Epithelial cell of proximal tubule (primary cell): ENCODE measurements at regions not wholly inside any gene's neighbourhood (a gene's known extent, or its start where the extent isn't known, plus 50 kb on each side); places are given as distances from the start of the nearest gene placed in this dataset.
"Not testable (repeated sequence)": the region's sequence is repeated elsewhere in the genome, so short reads cannot be mapped to it uniquely, and the experiment has no call there.

ENCODE experiments used
- DNase-seq: peaks from one replicate; pipeline ENCODE4 v3.0.0-alpha.2; 2011; ENCODE audit warnings: low read depth
- H3K4me3 ChIP-seq: 2 replicates; pipeline ENCODE4 v1.5.1; 2011; ENCODE audit warnings: low read depth, mild to moderate bottlenecking, low read length
- CTCF ChIP-seq: conservative IDR thresholded peaks from 2 replicates; pipeline ENCODE4 v1.5.1; 2012; ENCODE audit warnings: low read depth, mild to moderate bottlenecking, low read length

- TF ChIP-seq CTCF: no peak
- DNase-seq: no peak
- H3K4me3 ChIP-seq: no peak overlapping the region
Observed at GRCh38 chr3:89877230-89877629, 769.8 kb downstream of the EPHA3 start.

- H3K4me3 ChIP-seq: no peak overlapping the region
- DNase-seq: no peak
- no peak for TF ChIP-seq CTCF
Observed at GRCh38 chr3:89889386-89889785, 782.0 kb downstream of the EPHA3 start.

- DNase-seq: no peak
- no peak overlapping the region for H3K4me3 ChIP-seq
- no peak for TF ChIP-seq CTCF
Observed at GRCh38 chr3:89908711-89909213, 801.3 kb downstream of the EPHA3 start.

GRCh38 chr3:89912031-89912430 is 804.6 kb downstream of the EPHA3 start:
- TF ChIP-seq CTCF: no peak
- H3K4me3 ChIP-seq: no peak overlapping the region
- no peak for DNase-seq

GRCh38 chr3:89923921-89924610 is 816.6 kb downstream of the EPHA3 start:
- H3K4me3 ChIP-seq: no peak overlapping the region
- no peak for DNase-seq
- no peak for TF ChIP-seq CTCF

- TF ChIP-seq CTCF: no peak
- no peak overlapping the region for H3K4me3 ChIP-seq
- no peak for DNase-seq
Observed at GRCh38 chr3:89925976-89926375, 818.6 kb downstream of the EPHA3 start.

GRCh38 chr3:89932882-89933281 is 825.5 kb downstream of the EPHA3 start:
- no peak for DNase-seq
- no peak for TF ChIP-seq CTCF
- H3K4me3 ChIP-seq: no peak overlapping the region

- H3K4me3 ChIP-seq, DNase-seq: not testable (repeated sequence)
Observed at GRCh38 chr3:89944461-89944860, 837.0 kb downstream of the EPHA3 start.
